ENCODE measurements at regions not wholly inside any gene's neighbourhood (a gene's known extent, or its start where the extent isn't known, plus 50 kb on each side); places are given as distances from the start of the nearest gene placed in this dataset.

DNA sequence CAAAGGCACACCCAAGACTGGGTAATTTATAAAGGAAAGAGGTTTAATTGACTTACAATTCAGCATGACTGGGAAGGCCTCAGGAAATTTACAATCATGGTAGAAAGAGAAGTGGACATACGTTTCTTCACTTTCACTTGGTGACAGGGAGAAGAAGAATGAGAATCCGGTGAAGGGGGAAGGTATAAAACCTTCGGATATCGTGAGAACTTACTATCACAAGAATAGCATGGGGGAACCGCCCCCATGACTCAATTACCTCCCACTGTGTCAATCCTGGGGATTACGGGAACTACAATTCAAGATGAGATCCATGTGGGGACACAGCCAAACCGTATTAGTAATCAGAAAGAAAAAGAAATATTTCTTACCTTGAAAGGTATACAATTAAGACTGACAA is 782.9 kb upstream of the HS3ST1 start:
- TF ChIP-seq, protein P1, sequence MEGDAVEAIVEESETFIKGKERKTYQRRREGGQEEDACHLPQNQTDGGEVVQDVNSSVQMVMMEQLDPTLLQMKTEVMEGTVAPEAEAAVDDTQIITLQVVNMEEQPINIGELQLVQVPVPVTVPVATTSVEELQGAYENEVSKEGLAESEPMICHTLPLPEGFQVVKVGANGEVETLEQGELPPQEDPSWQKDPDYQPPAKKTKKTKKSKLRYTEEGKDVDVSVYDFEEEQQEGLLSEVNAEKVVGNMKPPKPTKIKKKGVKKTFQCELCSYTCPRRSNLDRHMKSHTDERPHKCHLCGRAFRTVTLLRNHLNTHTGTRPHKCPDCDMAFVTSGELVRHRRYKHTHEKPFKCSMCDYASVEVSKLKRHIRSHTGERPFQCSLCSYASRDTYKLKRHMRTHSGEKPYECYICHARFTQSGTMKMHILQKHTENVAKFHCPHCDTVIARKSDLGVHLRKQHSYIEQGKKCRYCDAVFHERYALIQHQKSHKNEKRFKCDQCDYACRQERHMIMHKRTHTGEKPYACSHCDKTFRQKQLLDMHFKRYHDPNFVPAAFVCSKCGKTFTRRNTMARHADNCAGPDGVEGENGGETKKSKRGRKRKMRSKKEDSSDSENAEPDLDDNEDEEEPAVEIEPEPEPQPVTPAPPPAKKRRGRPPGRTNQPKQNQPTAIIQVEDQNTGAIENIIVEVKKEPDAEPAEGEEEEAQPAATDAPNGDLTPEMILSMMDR (IDR thresholded peaks at IDR 0.05; ENCODE audit: low read depth, low read length), result no peak
- H3K4me3 ChIP-seq (ENCODE audit: low read depth, low read length), result no peak overlapping the region

DNA sequence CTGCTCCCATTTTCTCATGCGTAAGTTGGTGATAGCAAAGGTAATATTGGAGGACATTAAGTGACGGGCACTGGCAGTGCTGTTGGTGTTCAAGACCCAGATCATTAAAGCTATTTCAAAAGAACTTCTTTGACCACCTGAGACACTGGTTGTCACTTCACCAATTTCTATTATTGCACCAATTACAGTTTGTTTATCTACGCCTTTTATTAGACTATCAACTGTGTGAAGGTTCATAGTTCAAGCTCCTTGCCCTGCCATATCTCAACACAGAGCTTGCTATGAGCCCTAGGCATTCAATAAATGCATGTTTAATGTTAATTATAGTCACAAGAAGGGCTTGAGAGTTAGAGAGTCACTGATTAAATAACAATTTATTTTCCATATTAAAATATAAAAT is 778.7 kb upstream of the HS3ST1 start:
- TF ChIP-seq, protein P1 (IDR thresholded peaks at IDR 0.05; ENCODE audit: low read depth, low read length), result no peak
- H3K4me3 ChIP-seq (ENCODE audit: low read depth, low read length), result no peak overlapping the region

DNA sequence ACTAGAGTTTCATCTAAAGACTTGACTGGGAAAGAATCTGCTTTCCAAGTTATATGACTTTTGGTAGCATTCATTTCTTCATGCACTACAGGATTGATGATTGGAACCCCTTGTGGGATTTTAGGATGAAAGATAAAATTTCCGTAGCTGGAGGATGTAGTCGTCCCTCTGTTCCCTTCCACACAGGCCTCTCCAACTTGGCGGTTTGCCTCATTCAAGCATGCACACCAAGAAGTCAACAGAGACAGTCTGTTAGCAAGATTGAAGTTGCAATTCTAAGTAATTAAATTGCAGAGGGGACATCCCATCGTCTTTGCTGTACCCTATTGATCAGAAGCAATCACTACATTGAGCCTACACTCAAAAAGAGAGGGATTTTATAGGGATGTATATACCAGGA is 777.4 kb upstream of the HS3ST1 start:
- H3K4me3 ChIP-seq (ENCODE audit: low read depth, low read length), result no peak overlapping the region
- TF ChIP-seq, protein P1 (IDR thresholded peaks at IDR 0.05; ENCODE audit: low read depth, low read length), result no peak

DNA sequence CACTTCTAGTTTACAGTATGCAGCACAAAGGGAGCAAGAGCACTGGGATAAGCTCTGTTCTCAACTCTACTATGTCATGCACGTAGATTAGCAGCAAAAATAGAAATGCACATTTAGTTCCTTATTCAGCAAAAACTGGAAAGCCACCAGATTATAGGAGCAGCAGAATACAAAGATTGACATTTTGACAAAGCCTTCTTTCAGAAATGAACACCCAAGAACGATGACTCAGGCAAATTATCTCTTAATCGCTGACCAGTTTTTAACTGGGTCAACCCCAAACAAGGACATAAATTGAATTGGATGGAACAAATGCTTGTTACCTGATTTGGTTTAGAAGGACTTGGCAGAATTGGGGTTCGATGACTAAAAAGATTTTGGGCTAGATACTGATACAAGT is 775.3 kb upstream of the HS3ST1 start:
- TF ChIP-seq, protein P1 (IDR thresholded peaks at IDR 0.05; ENCODE audit: low read depth, low read length), result no peak
- no peak overlapping the region for H3K4me3 ChIP-seq (ENCODE audit: low read depth, low read length)

DNA sequence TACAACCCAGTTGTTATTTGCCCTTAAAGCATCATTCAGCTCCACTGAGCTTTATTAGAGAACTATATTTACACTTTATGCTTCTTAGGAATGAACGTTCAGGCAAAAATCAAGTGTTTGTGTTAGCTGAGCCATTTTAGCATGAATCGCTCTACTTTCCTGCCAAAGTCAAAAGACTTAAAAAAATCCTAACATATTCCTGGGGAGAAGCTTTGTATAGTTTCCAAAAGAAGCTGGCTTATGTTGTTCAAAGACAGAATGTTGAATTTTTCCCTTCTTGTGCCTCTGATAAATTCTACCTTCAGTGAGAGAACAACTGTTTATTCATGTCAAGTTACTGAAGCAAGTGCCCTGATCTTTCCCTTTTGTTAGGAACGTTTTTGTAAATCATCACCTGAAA is 771.5 kb upstream of the HS3ST1 start:
- H3K4me3 ChIP-seq (ENCODE audit: low read depth, low read length), result no peak overlapping the region
- TF ChIP-seq, protein P1 (IDR thresholded peaks at IDR 0.05; ENCODE audit: low read depth, low read length), result no peak

DNA sequence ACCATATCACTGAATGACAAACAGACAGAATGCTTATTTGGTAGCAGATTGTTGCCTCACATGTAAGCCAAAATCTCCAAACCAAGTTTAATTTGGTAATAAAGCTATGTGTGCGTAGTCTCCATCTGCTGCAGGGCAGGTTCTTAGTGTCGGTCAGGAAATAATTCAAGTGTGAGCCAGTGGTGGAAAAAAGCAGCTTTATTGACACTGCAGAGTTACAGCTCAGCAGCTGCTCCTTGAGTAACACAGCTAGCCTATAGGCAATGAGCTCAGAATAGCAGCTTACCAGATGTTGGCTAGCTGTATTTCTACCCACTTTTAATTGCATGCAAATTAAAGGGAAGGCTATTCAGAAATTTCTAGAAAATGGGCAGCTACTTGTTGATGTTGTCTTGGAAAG is 757.8 kb upstream of the HS3ST1 start:
- TF ChIP-seq, protein P1 (IDR thresholded peaks at IDR 0.05; ENCODE audit: low read depth, low read length), result no peak

DNA sequence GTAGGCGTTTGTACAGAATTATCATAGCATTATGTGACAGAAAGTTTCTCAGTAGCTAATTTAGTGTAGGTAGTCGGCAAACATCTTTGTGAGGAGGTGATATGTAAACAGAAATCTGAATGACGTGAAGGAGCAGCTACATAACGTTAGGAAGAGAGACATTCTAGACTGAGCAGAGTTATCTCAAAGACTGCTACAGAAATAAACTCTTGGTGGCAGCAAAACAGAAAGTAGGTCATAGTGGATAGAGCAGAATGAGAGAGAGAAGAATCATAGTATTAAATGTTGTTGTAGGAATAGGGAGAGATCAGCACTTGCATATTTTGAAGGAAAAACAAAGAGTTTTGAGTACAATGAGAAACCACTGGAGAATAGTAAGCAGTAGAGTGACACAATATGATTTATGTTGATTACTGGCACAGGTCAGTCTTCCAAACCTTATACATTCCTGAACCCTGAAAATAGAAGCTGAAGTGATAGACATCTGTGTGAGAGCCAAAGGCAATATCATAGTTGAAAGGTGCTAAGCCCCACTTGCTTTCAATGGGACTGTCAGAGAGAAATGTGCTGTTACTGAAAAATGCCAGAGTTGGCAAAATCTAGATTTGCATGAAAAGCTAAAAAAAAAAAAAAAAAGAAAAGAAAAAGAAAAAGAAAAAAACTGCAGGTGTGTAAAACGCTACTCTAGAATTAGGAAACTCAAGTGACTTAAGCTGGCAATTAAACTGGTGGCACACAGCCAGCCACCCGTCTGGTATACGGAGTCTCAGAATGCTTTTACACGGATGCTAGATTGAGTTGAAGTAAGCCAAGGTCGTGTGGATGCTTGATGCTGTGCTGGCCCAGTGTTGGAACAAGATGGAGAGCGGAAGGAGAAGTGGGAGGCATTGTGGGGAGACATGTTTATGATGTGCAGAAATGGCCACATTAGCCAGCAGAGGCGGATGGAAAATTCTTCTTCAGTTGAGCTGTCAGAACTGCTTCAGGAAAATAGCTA is 750.2 kb upstream of the HS3ST1 start:
- H3K4me3 ChIP-seq (ENCODE audit: low read depth, low read length), result no peak overlapping the region
- TF ChIP-seq, protein P1 (IDR thresholded peaks at IDR 0.05; ENCODE audit: low read depth, low read length), result no peak

More for the DNA sequence above, 757.8 kb upstream of the HS3ST1 start:
- H3K4me3 ChIP-seq (ENCODE audit: low read depth, low read length), result no peak overlapping the region
